Stomach (tissue), 4 donors: ENCODE measurements at regions not wholly inside any gene's neighbourhood (a gene's known extent, or its start where the extent isn't known, plus 50 kb on each side); places are given as distances from the start of the nearest gene placed in this dataset.

Experiments
- CTCF ChIP-seq, 7 experiments: fragments of 450-650 bp in 4 of 7; fragments of 200-600 bp in 3 of 7; sonication (generic) in 3 of 7; IDR thresholded peaks; one replicate each; pipeline ENCODE4 v1.5.1; 2016 to 2019; ENCODE audit warnings: antibody characterized with exemption in 7 of 7, control low read depth in 2 of 7, mild to moderate bottlenecking in 1 of 7
- EP300 ChIP-seq: sonication (generic); formaldehyde crosslinking; IDR thresholded peaks from one replicate; pipeline ENCODE4 v1.6.1; 2017; ENCODE audit warnings: antibody characterized with exemption

GRCh38 chr9:16153741-16154140 is 600.9 kb downstream of the CCDC171 start:
- TF ChIP-seq EP300 = no peak
- no peak for TF ChIP-seq CTCF (IDR thresholded peaks at IDR 0.05)
